GM12875 (cell line): ENCODE measurements at regions not wholly inside any gene's neighbourhood (a gene's known extent, or its start where the extent isn't known, plus 50 kb on each side); places are given as distances from the start of the nearest gene placed in this dataset.

Experiments
- H3K4me3 ChIP-seq: one replicate; pipeline ENCODE4 v1.5.1; 2011; ENCODE audit warnings: low read depth, low read length, control low read depth
- TF ChIP-seq, protein P1 (sequence below): IDR thresholded peaks from 2 replicates; pipeline ENCODE4 v1.5.1; 2011; ENCODE audit warnings: low read depth, mild to moderate bottlenecking, control low read depth, inconsistent platforms, low read length, moderate library complexity, borderline replicate concordance; ENCODE audit not compliant: insufficient read depth

DNA sequence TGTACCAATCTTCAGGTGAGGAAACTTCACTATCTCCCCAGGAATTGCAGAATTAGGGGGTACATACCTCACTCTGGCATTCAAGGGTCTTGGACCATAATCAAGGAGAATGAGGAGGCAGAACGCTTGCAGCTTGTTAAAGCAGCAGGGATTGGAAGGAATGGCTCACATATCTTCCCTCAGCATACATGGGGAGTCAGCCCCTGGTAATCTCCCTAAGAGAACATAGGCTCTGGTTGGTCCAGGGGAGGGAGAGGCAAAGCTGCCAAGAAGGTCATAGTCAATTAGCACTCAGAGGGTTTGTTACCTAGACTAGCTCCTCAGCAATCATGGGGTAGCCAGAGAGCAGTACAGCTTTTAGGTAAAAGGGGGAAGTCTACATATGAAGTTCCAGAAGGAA lies 256.8 kb downstream of the INSC start:
- TF ChIP-seq, protein P1, sequence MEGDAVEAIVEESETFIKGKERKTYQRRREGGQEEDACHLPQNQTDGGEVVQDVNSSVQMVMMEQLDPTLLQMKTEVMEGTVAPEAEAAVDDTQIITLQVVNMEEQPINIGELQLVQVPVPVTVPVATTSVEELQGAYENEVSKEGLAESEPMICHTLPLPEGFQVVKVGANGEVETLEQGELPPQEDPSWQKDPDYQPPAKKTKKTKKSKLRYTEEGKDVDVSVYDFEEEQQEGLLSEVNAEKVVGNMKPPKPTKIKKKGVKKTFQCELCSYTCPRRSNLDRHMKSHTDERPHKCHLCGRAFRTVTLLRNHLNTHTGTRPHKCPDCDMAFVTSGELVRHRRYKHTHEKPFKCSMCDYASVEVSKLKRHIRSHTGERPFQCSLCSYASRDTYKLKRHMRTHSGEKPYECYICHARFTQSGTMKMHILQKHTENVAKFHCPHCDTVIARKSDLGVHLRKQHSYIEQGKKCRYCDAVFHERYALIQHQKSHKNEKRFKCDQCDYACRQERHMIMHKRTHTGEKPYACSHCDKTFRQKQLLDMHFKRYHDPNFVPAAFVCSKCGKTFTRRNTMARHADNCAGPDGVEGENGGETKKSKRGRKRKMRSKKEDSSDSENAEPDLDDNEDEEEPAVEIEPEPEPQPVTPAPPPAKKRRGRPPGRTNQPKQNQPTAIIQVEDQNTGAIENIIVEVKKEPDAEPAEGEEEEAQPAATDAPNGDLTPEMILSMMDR = no peak

DNA sequence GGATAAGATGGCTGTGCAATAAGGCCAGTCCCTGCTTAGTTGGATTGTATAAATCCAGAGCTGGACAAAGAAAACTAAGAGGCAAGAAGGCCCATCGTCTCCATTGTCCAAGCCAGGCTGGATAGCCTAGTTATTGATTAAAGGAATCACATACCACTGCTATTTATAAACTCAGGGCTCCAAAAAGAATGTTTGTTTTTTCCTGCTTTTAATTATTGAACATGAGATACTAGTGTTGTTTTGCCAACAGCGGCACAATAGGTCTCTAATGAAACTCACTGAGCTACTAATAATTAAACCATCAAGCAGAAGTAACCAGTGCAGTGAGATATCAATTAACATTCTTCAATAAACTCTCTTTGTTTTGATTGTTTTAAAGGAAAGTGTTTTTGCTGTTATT lies 259.7 kb downstream of the INSC start:
- H3K4me3 ChIP-seq = no peak overlapping the region
- TF ChIP-seq, protein P1 = no peak

More for the DNA sequence above, 256.8 kb downstream of the INSC start:
- H3K4me3 ChIP-seq = no peak overlapping the region

DNA sequence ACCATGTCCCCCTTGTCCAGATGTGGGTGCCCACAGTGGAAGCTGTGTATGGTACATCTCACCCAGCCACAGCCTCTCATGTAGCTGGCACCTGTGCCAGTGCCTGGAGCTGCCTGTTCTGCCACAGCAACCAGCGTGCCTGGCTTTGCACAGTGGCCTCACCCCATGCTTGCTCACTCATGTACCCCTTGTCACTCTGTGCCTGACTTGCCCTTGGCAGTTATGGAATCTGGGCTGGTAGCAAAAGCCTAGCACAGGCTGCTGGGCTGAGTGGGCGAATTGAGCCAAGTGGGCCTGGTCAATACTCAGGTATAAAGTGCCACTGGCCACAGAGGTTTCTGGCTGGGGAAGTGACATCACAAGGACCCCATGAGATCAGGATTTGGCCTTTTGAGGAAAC lies 264.2 kb downstream of the INSC start:
- H3K4me3 ChIP-seq = no peak overlapping the region
- TF ChIP-seq, protein P1 = no peak

DNA sequence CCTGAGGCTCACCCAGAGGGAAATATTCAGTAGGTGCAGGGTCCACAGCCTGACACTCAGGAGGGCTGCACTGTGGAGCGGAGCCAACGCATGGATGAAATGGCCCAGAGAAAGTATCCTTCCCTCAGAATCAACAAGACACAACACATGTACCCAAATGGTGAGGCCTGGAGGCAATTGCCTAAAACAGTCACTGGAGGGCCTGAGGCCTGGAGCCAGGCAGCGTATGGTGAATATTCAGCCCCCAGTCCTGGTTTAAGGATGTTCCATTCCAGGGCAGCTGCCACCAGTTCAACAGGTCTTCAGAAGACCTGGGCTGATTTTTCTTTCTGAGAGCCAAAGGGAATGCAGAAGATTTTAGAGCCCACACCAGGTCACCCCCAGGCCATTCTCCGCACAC lies 264.8 kb downstream of the INSC start:
- no peak overlapping the region for H3K4me3 ChIP-seq
- TF ChIP-seq, protein P1 = no peak

DNA sequence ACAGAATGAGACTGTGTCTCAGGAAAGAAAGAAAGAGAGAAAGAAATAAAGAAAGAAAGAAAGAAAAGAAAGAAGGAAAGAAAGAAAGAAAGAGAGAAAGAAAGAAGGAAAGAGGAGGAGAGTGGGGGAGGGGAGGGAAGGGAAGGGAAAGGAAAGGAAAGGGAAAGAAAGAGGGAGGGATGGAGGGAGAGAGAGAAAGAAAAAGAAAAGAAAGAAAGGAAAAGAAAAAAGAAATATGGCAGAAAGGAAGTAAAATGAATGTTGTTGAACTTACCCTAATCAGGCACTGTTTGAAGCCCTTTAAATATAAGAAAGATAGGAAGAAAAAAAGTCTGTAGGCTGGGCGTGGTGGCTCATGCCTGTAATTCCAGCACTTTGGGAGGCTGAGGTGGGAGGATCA lies 276.1 kb downstream of the INSC start:
- H3K4me3 ChIP-seq = no peak overlapping the region
- TF ChIP-seq, protein P1 = no peak

DNA sequence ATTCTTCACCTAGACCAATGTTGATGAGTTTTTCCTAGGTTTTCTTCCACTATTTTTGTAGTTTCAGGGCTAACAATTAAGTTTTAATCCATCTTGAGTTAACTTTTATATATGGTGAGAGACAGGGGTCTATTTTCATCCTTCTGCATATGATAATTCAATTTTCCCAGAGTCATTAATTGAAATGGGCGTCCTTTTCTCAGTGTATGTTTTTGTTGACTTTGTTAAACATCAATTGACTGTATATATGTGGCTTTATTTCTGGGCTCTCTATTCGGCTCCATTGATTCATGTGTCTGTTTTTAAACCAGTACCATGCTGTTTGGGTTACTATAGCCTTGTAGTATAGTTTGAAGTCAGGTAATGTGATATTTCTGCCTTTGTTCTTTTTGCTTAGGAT lies 282.1 kb downstream of the INSC start:
- no peak overlapping the region for H3K4me3 ChIP-seq
- TF ChIP-seq, protein P1 = no peak

DNA sequence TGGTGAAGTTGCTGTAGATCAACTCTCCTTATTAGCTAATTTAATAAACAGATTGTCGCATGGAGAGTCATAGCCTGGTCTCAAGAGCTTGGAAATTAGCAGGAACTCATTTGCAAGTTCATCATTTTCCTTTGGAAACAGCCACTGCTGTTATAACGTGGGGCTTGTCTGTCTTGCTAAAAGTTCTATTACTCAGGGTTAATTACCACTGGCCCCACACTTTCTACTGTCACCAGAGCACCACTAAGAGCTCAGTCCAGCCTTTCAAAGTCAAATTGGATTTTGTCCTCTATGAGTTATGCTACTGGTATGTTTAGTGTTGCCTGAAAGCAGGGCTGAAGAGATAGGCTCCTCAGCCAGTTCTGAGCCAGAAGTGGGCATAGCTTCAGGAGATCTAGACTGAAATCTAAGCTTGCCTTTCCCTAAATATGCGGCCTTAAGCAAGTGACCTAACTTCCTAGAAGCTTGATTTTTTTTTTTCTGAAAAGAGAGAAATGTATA lies 292.2 kb downstream of the INSC start:
- TF ChIP-seq, protein P1 = no peak
- no peak overlapping the region for H3K4me3 ChIP-seq
